A673 (cell line): ENCODE measurements at regions not wholly inside any gene's neighbourhood (a gene's known extent, or its start where the extent isn't known, plus 50 kb on each side); places are given as distances from the start of the nearest gene placed in this dataset.

Experiments
- BruUV-seq: library from RNA; stranded (reverse); fragments of 400-500 nt; replicated peaks from 2 replicates; lab custom pipeline; 2021; lab: Mats Ljungman, UMichigan
- CTCF ChIA-PET: fragments of 300-600 bp; sonication (Branson Sonifier 250); formaldehyde crosslinking; loops from one replicate; lab custom pipeline; 2022; ENCODE audit warnings: antibody characterized with exemption; lab: Charles Lee
- POLR2A ChIA-PET: fragments of 300-600 bp; sonication (Branson Sonifier 250); formaldehyde crosslinking; loops from one replicate; lab custom pipeline; 2022; ENCODE audit warnings: antibody characterized with exemption; ENCODE audit not compliant: low non-redundant PET; lab: Charles Lee
- DNase-seq: peaks from one replicate; pipeline ENCODE4 v3.0.0-alpha.2; 2015; ENCODE audit warnings: low spot score
- H3K27ac ChIP-seq: fragments of 200-600 bp; sonication (generic); 2 replicates; pipeline ENCODE4 v1.5.1; 2016; ENCODE audit warnings: mixed run types, low read depth, mild to moderate bottlenecking, mixed read lengths, antibody characterized with exemption, low read length; ENCODE audit not compliant: poor library complexity, severe bottlenecking
- H3K27me3 ChIP-seq: fragments of 200-600 bp; sonication (generic); replicated peaks from 2 replicates; pipeline ENCODE4 v1.6.1; 2017; ENCODE audit warnings: mixed run types, low read depth, mild to moderate bottlenecking, mixed read lengths, antibody characterized with exemption, low read length; ENCODE audit not compliant: insufficient read depth, poor library complexity
- H3K36me3 ChIP-seq: fragments of 200-600 bp; sonication (generic); 2 replicates; pipeline ENCODE4 v1.6.1; 2016; ENCODE audit warnings: mixed run types, mild to moderate bottlenecking, mixed read lengths, antibody characterized with exemption, low read length; ENCODE audit not compliant: insufficient read depth, poor library complexity, severe bottlenecking
- H3K4me1 ChIP-seq: fragments of 200-600 bp; sonication (generic); 2 replicates; pipeline ENCODE4 v1.6.1; 2017; ENCODE audit warnings: mixed run types, mild to moderate bottlenecking, mixed read lengths, antibody characterized with exemption, low read length; ENCODE audit not compliant: insufficient read depth, poor library complexity, severe bottlenecking
- H3K4me3 ChIP-seq: fragments of 200-600 bp; sonication (generic); 2 replicates; pipeline ENCODE4 v1.5.1; 2016; ENCODE audit warnings: low read depth, mixed run types, mild to moderate bottlenecking, mixed read lengths, low read length; ENCODE audit not compliant: poor library complexity, severe bottlenecking
- H3K9me3 ChIP-seq: fragments of 200-600 bp; sonication (generic); 2 replicates; pipeline ENCODE4 v1.6.1; 2016; ENCODE audit warnings: mixed run types, low read depth, mild to moderate bottlenecking, mixed read lengths, antibody characterized with exemption, low read length; ENCODE audit not compliant: poor library complexity, severe bottlenecking
- EZH2 ChIP-seq: fragments of 200-600 bp; sonication (generic); IDR thresholded peaks from 2 replicates; pipeline ENCODE4 v1.6.1; 2017; ENCODE audit warnings: borderline replicate concordance, low read depth, mild to moderate bottlenecking, mixed read lengths, antibody characterized with exemption, low read length; ENCODE audit not compliant: poor library complexity, severe bottlenecking
- intact Hi-C: fragments of 100-400 bp; cut with micrococcal nuclease; formaldehyde crosslinking; loops from one replicate; pipeline ENCODE4 v1.10.0; 2022; ENCODE audit not compliant: unreplicated experiment
- TF ChIP-seq, protein P1 (sequence below): fragments of 300-800, 200-600 bp; sonication (generic); conservative IDR thresholded peaks from 2 replicates; pipeline ENCODE4 v1.5.1; 2017; ENCODE audit warnings: low read depth, mild to moderate bottlenecking, antibody characterized with exemption, low read length, moderate library complexity, mixed read lengths

DNA sequence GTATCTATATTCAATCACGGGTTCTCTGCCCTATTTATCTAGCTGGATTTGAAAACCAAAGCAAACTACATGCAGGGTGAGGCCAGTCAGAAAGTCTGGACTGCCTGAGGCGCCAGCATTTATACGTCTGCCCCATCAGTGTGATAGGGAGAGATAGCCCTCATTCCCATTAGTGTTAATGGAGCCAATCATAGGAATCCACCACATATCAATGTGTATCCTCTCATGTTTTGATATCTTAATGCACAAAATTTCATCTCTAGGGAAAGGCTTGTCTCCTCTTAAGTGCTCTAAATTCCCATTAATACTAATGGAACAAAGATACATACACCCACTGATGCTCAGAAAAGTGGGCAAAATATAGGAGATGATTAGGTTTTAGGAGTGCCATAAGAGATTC is 376.2 kb downstream of the BTBD3 start:
- H3K9me3 ChIP-seq = no peaks in the 10 kb centered on the region
- no peaks in the 10 kb centered on the region for H3K4me1 ChIP-seq
- POLR2A ChIA-PET = no interaction called here
- CTCF ChIA-PET = no interaction called here
- DNase-seq = no peak
- no TSS peak for BruUV-seq
- intact Hi-C loops = no loop called here
- TF ChIP-seq EZH2 = no peak
- TF ChIP-seq, protein P1, sequence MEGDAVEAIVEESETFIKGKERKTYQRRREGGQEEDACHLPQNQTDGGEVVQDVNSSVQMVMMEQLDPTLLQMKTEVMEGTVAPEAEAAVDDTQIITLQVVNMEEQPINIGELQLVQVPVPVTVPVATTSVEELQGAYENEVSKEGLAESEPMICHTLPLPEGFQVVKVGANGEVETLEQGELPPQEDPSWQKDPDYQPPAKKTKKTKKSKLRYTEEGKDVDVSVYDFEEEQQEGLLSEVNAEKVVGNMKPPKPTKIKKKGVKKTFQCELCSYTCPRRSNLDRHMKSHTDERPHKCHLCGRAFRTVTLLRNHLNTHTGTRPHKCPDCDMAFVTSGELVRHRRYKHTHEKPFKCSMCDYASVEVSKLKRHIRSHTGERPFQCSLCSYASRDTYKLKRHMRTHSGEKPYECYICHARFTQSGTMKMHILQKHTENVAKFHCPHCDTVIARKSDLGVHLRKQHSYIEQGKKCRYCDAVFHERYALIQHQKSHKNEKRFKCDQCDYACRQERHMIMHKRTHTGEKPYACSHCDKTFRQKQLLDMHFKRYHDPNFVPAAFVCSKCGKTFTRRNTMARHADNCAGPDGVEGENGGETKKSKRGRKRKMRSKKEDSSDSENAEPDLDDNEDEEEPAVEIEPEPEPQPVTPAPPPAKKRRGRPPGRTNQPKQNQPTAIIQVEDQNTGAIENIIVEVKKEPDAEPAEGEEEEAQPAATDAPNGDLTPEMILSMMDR = no peak
- no peak overlapping the region for H3K4me3 ChIP-seq
- no peaks in the 10 kb centered on the region for H3K36me3 ChIP-seq
- H3K27me3 ChIP-seq = no peaks in the 10 kb centered on the region
- no peak overlapping the region for H3K27ac ChIP-seq

DNA sequence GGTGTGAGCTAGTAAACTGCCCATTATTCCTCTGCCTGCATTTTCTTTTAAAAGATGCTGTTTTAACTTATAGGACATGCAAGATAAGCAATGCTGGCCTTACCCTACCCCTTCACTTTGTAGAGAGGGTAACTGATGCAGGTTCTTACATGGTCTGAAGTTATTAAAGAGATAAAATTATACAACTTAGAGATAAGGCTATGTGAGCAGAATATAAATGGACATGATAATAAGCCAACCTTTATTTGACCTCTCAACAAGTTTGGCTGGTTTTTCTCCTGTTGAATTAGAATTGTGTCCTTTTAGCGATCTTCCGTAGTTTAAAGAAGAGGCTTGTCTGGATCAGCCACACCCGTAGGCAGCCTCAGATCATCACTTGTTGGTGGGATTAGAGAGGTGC is 377.0 kb downstream of the BTBD3 start:
- Histone ChIP-seq H3K4me3 (no peak overlapping the region), H3K4me1 (no peaks in the 10 kb centered on the region), H3K9me3 (no peaks in the 10 kb centered on the region), H3K27me3 (no peaks in the 10 kb centered on the region), H3K36me3 (no peaks in the 10 kb centered on the region), H3K27ac (no peak overlapping the region)
- CTCF ChIA-PET = no interaction called here
- no peak for TF ChIP-seq EZH2
- no TSS peak for BruUV-seq
- POLR2A ChIA-PET = no interaction called here
- DNase-seq = no peak
- intact Hi-C loops = no loop called here

- Histone ChIP-seq H3K4me3 (no peak overlapping the region), H3K4me1 (no peaks in the 10 kb centered on the region), H3K27me3 (no peaks in the 10 kb centered on the region), H3K36me3 (no peaks in the 10 kb centered on the region), H3K9me3 (no peaks in the 10 kb centered on the region), H3K27ac (no peak overlapping the region)
- TF ChIP-seq, protein P1 = no peak
- no peak for TF ChIP-seq EZH2
- intact Hi-C loops = no loop called here
- DNase-seq = peak; percentile 1
- POLR2A ChIA-PET = no interaction called here
- CTCF ChIA-PET = no interaction called here
- BruUV-seq = no TSS peak
Measured at GRCh38 chr20:12305188-12305950, 387.7 kb downstream of the BTBD3 start.

- no peak for TF ChIP-seq EZH2
- TF ChIP-seq, protein P1 = no peak
- POLR2A ChIA-PET = no interaction called here
- BruUV-seq = no TSS peak
- Histone ChIP-seq H3K4me3 (no peak overlapping the region), H3K9me3 (no peaks in the 10 kb centered on the region), H3K4me1 (no peaks in the 10 kb centered on the region), H3K27ac (no peak overlapping the region), H3K36me3 (no peaks in the 10 kb centered on the region), H3K27me3 (no peaks in the 10 kb centered on the region)
- intact Hi-C loops = no loop called here
- CTCF ChIA-PET = no interaction called here
- no peak for DNase-seq
Measured at GRCh38 chr20:12306107-12306506, 388.4 kb downstream of the BTBD3 start.
